ENCODE measurements at regions not wholly inside any gene's neighbourhood (a gene's known extent, or its start where the extent isn't known, plus 50 kb on each side); places are given as distances from the start of the nearest gene placed in this dataset.
"Not testable (repeated sequence)": the region's sequence is repeated elsewhere in the genome, so short reads cannot be mapped to it uniquely, and the experiment has no call there.

DNA sequence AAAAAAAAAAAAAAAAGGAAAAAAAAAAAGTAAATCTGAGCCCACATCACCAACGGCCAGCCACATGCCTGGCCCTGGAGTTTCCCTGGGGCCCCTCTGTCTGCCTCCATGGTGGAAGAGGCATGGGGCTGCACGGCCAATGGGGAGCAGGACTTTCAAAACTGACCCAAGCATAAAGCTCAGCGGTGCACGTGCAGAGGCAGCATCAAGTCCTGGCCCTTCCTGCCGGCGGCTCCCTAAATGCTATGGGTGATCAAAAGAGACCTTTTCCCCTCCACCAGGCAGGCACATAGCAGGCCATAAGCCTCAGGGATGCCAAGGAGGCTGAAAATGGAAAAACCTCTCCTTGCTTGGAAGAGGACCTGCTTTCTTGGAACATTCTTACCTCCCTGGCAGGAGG is 94.3 kb downstream of the OAT start:
- no peak for DNase-seq

DNA sequence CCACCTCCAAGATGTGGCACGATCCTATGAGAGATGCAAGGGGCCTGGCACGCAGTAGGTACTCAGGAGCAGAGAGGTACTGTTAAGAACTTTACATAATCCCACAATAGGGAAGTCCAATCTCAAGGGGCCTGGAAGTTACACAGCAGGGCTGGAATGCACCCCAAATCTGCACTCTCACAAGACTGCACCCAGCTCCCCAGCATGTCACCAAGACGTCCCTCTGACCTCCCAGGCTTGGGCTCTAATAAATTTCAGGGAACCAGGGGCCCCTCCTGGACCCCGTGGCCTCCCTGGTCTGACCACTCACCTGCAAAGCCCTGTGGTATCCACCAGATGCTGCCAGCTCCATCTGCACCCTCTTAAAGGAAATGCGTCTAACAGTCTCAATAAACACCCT is 94.9 kb downstream of the OAT start:
- DNase-seq: no peak

DNA sequence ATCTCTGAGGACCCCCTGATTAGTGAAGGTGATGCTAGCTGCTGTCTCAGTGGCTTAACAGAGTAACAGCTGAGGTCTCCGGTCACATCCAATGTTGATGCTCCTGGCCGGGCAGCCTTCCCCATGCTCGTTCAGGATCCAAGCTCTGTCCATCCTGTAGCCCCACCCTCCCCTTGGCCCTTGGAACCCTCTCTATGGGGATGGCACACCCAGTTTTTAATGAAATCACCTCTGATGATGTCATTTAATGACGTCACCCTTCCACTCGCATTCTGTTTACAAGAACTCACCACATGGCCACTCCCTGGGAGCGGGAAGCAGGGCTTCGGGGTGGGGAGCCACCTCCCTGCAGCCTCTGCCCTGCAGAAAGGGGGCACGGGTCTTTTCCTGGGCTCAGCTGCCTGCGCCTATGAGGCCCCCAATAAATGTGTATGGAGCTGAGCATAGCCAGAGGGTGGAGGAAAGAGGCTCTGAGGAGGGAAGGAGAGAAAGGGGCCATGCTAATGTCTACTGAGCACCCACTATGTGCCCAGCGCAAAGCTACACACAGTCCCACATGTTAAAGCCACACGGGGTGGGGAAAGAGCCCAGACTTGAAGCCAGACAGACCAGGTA is 95.5 kb downstream of the OAT start:
- DNase-seq: no peak

DNA sequence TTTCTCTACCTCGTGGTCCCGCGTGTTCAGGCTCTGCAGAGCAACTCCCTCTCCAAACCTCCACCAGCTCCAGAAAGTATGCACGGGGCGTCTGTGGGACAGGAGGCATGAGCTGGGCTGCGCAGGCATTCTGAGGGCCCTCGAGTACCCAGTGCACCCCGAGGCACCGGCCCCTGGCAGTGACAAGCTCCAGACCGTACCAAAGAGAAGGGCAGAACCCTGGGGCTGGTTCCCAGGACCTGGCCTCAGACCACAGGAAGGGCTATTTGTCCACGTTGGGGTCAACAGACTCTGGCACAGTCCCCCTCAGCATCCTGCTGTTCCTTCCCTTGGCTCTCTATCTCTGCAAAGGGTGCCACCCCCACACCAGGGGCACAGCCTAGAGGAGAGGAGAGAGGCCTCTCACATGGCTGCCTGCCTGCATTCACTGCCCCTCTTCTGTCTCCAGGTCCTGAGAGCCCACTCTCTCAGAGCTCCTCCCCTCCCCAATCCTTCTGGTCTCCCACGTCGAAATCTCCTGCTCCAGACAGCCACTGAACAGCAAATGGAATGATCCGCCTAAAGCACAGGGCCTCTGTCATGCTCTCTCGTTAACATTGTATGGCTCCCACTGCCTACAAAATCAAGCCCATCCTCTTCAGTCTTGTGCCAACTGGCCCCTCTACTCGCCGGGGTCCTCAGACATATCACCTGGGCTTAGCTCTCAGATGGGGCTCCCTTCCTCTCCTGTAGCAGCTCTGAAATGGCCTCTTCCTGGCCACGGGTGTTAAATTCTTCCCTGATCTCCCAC is 96.3 kb downstream of the OAT start:
- no peak for DNase-seq

DNA sequence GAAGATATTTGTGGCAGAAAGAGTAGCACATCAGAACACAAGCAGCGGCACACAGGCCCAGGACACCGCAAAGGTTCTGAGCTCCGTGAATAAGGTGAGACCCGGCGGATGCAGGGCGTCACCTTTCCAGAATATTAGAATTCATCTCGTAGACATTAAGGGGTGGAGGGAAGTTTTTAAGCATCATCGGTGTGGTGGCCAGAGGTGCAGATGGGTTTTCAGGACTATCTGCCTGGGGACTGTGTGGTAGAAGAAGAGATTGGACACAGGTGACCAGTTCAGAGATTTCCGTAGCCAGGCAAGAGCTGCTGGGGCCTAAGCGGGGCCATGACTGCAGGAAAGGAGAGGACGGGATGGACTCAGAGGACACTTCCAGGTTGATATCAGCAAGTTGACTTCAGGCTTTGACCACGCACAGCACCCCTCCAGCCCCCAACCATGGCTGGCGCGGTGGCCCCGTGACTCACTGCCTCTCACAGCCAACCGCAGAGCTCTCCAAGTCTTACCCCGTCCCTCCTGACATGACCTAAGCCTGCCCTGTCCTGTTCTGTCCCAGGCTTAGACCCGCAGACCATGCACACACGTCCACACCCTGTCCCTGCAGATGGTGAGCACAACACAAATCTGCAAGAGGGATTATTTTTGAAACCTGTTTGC is 97.2 kb downstream of the OAT start:
- no peak for DNase-seq

DNA sequence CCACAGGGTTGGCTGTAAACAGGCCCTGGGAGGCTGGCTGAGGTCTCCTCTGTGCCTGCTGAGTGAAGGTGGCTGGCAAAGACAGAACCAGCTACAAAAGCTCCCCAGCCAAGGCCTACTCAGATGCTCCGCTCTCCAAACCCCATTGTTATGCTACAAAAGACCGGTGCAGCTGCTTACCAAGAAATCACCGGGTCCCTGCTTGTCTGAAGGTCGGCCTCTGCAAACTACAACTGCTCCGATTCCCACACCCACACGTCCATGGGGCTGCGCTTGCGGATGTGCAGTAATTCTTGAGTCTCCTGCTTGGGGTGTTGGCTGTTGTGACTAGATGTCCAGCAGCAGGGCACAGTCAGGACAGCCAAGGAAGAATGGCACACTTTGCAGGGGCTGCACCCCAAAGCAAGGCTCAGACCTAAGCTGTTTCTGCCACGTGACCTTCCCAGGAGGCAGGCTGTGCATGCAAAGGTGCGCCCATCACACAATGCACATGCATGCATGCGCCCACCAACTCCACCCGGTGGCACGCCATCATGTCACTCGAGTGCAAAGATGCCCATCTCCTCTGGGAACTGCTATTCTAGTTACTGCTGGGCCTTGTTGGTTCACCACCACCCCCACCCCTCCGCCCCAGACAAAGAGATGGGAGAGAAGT is 97.8 kb downstream of the OAT start:
- no peak for DNase-seq

DNA sequence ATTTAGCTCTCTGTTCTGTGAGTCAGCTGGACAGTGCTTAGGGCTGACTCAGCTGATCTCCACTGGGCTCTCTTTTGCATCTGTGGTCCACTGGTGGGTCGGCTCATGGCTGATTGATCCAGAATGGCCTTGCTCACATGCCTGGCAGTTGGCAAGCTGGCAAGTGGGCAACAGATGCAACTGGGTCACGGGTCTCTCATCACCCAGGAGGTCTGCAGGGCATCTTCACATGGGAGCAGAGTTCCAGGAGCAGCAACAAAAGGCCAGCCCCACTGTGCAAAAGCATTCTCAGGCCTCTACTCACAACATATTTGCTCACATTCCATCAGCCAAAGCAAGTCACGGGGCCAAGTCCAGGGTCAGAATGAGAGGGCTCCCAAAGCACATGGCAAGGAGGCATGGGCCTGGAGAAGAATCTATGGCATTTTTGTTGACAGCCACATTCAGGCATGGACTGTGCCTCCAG is 98.8 kb downstream of the OAT start:
- no peak for DNase-seq

DNA sequence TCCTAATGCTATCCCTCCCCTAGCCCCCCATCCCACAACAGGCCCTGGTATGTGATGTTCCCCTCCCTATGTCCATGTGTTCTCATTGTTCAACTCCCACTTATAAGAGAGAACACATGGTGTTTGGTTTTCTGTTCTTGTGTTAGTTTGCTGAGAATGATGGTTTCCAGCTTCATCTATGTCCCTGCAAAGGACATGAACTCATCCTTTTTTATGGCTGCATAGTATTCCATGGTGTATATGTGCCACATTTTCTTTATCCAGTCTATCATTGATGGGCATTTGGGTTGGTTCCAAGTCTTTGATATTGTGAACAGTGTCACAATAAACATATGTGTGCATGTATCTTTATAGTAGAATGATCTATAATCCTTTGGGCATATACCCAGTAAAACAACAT is 99.2 kb downstream of the OAT start:
- DNase-seq: not testable (repeated sequence)

DNA sequence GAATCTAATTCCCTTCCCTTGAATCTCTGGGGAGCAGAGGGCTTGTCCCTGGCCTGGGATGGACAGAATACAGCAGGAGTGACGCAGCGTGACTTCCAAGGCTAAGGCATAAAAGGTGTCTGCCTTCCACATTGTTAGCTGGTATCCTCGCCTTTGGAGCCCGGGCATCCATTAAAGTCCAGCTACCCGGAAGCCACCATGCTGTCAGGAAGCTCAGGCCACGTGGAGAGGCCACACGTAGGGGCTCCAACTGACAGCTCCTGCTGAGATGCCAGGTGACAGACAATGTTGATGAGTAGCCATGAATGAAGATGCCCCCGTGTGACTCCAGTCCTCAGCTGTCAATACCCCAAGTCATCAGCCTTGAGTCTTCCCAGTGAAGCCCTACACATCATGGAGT is 99.9 kb downstream of the OAT start:
- DNase-seq: no peak

DNA sequence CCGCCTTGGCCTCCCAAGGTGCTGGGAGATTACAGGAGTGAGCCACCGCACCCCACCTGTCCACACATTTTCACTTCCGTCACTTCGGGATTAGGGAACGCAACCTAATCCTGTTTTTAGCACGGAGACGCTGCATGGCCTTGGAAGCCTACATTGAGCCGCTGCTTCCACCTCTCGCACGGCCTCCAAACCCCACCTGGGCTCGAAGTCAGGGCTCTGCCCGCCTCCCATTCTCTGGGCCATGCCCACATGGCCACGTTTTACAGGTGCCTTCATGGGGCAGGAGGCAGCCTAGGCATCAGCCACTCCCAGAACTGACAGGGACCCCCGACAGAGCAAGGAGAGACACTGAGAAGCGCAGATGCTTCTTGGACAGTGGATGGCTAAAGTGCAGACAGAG is 100.6 kb downstream of the OAT start:
- DNase-seq: no peak

DNA sequence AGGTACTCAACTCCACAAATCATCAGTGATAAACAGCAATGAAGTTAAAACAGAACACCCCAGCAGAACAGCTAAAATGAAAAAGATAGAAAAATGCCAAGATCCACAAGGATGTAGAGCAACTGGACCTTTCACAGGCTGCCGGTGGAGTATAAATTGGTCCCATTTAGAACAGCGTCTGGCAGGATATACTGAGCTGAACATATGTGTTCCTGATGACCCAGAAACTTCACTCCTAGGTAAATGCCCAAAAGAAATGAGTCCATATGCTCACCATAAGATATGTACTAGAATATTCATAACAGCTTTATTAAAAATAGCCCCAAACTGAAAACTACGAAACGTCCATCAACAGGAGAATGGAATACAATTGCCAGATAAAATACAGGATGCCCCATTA is 102.4 kb downstream of the OAT start:
- no peak for DNase-seq

DNA sequence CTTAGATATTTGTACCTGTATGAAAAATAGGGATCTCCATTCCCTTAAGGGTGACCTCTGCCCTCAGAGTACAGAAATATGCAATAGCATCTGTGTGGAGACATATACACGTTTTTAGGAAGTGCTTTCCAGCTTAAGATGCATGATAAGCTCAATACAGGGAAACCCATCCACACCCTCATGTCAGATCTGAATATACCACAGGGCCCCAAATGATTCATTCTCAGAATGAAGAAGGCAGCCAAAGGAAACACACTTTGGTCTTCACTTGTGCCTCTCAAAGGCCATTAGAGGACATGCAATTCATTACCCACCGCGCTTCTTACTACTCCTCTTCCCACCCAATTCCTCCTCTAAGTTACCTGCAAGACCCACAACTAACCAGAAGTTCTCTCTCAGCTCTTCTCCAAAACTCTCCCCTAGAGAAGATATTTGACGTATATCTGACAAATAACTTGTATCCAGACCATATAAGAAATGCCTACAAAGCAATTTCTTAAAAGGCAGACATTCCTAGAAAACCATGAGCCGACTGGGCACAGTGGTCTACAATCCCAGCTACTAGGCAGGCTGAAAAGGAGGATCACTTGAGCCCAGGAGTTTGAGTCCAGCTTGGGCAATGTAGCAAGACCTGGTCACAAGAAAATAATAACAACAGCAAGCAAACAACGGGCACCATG is 103.0 kb downstream of the OAT start:
- no peak for DNase-seq

DNA sequence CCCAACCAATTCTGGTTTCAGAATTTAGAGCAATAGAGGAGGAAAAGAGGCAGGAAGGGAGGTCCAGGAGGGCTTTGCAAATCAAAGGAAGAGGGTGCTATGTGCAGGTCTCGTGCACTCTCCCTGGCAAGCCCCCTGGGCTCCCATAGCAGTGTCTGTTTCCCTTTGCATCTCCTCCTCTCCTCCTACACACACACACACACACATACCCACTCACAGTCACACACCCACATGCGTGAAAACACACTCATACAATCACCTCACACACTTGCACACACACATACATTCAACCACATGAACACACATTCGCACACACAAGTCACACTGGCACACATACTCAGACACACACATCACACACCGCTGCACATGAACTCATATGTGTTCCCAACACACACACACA is 105.3 kb downstream of the OAT start:
- DNase-seq: no peak

DNA sequence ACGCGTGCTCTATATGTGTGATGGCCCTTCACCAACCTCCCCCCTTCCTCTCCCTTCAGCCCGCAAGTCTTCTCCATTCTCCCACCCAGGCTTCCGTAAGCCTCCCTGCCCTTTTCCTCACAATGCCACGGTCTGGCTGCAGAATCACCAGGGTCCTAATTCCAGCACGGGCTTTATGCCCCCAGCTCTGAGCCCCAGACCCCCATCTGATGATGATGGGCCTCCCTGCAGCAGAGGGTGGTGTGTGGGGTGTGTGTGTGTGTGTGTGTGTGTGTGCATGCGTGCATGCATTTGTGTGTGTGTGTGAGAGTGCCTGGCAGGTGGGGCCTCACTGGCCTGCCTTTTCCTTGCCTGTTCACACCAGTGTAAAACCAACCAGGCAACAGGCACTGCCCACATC is 109.9 kb downstream of the OAT start:
- no peak for DNase-seq

DNA sequence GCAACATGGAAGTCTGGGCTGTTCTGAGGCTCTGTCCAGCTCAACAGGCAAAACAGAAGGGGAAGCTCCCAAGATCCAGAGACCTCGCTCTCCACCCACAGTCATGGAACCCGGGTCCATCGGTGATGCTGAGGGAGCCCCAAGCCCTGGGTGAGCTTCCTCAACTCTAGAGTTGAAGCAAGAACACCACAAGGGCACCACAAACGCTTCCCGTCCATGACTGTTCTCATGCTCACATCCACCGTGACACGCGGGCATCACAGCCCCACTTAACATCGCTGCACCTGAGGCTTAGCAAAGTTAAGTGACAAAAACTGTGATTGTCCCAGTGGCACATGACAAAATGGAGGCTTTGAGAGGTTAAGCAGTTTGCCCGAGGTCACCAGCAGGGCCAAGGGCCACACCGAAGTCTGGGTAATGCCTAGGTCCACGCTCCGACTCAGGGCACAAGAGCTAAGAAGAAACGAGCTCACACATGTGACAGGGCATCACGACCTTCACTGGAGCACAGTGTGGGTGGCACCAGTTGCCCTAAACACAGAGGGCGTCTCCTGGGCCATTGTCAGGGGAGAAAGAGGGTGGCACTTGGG is 110.6 kb downstream of the OAT start:
- no peak for DNase-seq

DNA sequence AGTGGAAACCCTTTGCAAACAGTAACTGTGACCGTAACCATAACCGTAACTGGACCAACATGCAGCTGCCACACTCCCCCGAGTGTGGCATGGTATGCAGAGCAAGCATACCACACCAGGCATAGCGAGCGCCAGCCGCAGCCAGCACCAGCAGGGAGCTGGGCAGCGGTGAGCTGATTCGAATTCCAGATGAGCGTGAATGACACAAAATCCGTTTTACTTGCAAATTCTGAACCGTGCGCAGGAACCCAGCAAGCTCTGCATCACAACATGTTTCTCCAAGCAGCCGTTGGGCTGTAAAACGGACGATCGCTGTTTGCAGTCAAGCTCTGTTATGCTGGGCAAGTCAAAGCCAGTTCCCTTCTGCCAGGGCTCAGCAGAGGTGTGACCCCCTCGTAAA is 111.1 kb downstream of the OAT start:
- DNase-seq: no peak

DNA sequence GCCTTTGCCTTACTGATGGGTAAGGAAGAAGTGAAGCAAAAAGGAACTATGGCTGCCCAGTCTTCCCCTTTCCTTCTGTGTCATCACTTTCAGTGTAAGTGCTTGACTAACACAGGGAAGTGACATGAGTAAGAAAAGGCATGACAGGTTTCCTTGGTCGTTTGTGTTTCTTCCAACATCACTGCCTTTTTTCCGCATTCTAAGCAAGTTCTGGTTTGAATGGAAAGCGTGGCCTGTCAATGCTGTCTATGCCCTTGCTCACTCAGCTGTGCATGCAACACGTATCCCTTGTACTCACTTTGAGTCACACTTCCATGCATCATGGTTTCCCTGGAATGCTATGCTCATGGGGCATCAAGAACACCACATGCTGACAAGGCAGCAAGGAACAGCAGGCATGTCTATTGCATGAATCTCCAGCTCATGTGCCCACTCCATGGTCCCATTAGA is 111.8 kb downstream of the OAT start:
- DNase-seq: no peak

DNA sequence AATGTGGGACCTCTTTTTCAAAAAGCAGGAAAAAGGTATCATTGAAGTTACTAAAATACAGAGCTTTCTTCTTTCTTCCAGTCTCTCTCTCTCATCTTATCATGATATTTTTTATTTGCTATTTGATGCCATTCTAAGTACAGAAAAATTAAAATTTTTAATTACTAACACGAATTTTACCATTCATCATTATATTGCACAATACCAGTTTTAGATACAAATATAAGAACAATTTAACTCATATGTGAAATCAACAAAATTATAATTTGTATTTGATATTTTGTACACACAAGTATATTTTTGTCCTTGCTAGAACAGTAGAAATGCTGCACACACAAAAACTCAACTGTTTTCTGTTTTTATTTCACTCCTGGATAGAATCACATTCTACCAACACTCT is 112.2 kb downstream of the OAT start:
- DNase-seq: no peak

DNA sequence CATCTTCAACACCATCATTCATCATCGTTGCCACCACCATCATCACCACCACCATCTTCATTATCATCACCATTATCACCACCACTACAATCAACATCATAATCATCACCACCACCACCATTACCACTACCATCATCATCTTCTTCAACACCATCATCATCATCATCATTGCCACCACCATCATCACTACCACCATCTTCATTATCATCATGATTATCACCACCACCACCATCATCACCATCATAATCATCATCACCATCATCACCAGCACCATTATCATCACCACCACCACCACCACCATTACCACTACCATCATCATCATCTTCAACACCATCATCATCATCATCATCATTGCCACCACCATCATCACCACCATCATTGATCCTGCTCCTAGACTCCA is 112.7 kb downstream of the OAT start:
- DNase-seq: no peak

DNA sequence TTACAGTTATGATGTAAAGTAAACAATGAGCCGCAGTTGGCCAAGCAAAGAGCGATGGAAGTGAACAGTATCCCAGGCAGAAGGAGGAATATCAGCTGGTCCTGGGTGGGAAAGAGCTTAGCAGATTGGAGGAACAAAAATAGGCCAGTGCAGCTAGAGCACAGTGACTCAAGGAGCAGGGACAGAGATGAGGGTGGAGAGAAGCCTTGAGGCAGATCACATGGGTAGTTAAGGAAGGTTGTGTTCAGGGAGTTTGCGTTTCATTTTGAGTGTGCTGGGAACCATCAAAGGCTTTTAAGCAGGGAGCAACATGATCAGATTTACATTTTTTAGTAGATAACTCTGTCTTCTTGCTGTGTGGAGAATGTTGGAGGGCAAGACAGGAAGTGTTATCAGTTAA is 113.6 kb downstream of the OAT start:
- no peak for DNase-seq

DNA sequence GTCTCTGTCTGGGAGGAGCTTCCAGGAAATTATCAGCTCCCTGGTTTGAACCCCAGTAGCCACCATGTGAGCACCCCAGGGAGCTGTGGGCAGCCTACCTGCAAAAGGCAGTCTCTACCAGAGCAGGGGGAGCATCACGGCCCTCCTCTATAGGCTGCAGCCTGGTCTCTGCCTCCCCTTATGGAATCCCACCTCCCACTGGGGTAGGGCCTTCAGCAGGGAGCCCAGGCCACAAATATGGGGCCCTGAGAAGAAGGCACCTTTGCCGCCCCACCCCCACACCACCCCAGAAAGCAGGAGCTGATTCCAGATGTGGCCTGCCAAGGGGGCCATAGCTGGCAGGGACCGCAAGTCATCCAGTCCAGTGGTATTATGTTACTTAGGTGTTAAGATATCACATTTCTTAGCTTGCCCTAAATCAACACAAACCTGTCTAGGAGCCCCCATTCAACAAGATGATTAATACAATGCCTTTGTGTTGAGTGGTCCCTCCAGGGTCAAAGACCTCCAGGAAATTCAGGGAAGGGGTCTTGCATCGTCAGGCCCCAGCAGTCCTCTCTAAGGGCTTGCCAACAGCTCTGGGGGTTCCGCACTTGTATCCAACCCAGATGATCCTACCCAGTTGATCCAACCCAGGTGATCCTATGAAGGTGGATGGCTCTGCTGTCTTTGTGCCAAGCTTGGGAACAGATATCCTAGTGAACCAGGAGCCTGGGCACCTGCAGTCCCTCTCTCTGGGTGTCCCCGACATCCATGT is 114.9 kb downstream of the OAT start:
- no peak for DNase-seq

DNA sequence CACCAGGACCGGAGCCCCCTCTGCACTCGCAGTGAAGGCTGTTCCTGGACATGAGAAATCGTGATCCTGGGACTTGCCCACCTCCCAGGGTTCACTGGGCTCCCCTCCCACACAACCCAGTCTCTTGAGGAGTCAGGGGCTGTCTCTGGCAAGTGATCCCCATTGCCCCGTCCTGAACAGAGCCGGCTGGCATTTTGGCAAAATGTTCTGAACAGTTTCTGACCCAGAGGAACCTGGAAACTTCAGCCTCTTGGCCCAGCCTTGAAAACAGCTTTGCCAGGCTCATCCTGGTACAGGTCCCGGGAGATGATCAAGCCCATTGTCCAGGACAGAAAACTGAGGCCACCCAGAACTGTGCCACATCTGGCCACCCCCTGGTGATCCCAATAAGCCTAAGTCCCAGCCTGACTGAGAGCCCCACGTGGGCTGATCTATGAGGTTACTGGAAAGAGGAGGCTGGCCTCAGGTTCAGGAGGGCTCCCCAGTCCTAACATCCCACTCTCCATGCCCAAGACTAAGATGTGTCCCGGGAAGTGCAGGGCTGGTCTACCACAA is 115.7 kb downstream of the OAT start:
- no peak for DNase-seq
